Nephron progenitor cell (in vitro differentiated cells): ENCODE measurements at regions not wholly inside any gene's neighbourhood (a gene's known extent, or its start where the extent isn't known, plus 50 kb on each side); places are given as distances from the start of the nearest gene placed in this dataset.
A peak's percentile ranks its signal among the peaks of the same experiment; 100 is the strongest.
"Not testable (repeated sequence)": the region's sequence is repeated elsewhere in the genome, so short reads cannot be mapped to it uniquely, and the experiment has no call there.

Source experiments
- DNase-seq: peaks from one replicate; pipeline ENCODE4 v3.0.0; 2021
- H3K27ac Mint-ChIP-seq: 2 replicates; pipeline ENCODE4 v1.8.0; 2021; ENCODE audit warnings: mild to moderate bottlenecking, moderate library complexity, mixed read lengths
- H3K27me3 Mint-ChIP-seq: 2 replicates; pipeline ENCODE4 v1.8.0; 2021; ENCODE audit warnings: mild to moderate bottlenecking, low read depth, mixed read lengths; ENCODE audit not compliant: poor library complexity
- H3K36me3 Mint-ChIP-seq: 2 replicates; pipeline ENCODE4 v1.8.0; 2021; ENCODE audit warnings: low read depth, mixed read lengths
- H3K4me1 Mint-ChIP-seq: 2 replicates; pipeline ENCODE4 v1.8.0; 2021; ENCODE audit warnings: mixed read lengths
- H3K4me3 Mint-ChIP-seq: 2 replicates; pipeline ENCODE4 v1.8.0; 2021; ENCODE audit warnings: mild to moderate bottlenecking, moderate library complexity, mixed read lengths
- H3K9me3 Mint-ChIP-seq: 2 replicates; pipeline ENCODE4 v1.8.0; 2021; ENCODE audit warnings: mild to moderate bottlenecking, moderate library complexity, mixed read lengths
- TF ChIP-seq, protein P1 (sequence below): fragments of 200-600 bp; sonication (generic); IDR thresholded peaks from 2 replicates; pipeline ENCODE4 v1.5.0; 2021; ENCODE audit warnings: antibody characterized with exemption

DNA sequence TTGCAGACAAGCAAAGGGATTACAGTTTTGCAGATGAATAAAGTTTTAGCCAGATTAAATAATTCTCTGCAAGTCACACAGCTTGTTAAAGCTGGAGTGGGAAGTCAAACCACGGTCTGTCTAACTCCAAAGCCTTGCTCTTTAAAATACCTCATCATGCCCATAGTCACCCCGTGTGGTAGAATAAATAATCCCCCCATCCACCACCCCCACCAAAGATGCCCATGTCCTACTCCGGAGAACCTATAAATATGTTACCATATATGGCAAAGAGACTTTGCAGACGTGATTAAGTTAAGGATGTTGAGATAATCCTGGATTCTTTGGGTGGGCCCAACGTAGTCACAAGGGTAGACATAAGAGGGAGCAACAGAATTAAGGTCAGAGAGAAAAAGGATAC, 118.7 kb downstream of the BEND2 start:
- Mint-ChIP-seq H3K4me3 (no peak overlapping the region), H3K4me1 (peaks cover 41% of the 10 kb centered on the region), H3K27me3 (no peaks in the 10 kb centered on the region), H3K9me3 (peaks cover 73% of the 10 kb centered on the region), H3K27ac (no peak overlapping the region), H3K36me3 (peaks cover 35% of the 10 kb centered on the region)
- TF ChIP-seq, protein P1, sequence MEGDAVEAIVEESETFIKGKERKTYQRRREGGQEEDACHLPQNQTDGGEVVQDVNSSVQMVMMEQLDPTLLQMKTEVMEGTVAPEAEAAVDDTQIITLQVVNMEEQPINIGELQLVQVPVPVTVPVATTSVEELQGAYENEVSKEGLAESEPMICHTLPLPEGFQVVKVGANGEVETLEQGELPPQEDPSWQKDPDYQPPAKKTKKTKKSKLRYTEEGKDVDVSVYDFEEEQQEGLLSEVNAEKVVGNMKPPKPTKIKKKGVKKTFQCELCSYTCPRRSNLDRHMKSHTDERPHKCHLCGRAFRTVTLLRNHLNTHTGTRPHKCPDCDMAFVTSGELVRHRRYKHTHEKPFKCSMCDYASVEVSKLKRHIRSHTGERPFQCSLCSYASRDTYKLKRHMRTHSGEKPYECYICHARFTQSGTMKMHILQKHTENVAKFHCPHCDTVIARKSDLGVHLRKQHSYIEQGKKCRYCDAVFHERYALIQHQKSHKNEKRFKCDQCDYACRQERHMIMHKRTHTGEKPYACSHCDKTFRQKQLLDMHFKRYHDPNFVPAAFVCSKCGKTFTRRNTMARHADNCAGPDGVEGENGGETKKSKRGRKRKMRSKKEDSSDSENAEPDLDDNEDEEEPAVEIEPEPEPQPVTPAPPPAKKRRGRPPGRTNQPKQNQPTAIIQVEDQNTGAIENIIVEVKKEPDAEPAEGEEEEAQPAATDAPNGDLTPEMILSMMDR, result no peak
- no peak for DNase-seq

DNA sequence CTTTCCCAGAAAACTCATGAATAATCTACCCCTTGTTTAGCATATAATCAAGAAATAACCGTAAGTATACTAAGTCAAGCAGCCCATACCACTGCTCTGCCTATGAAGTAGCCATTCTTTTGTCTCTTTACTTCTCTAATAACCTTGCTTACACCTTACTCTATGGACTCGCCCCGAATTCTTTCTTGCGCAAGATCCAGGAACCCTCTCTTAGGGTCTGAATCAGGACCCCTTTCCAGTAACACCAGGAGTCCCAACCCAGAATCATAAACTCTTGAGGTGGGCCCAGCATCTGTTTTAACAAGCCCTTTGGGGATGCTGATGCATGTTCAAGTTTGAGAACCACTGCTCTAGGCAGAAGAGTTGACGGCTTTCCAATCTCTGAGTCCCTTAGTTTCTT, 119.6 kb downstream of the BEND2 start:
- TF ChIP-seq, protein P1, result no peak
- H3K27ac Mint-ChIP-seq, result no peak overlapping the region
- peaks cover 44% of the 10 kb centered on the region for H3K4me1 Mint-ChIP-seq
- H3K4me3 Mint-ChIP-seq, result no peak overlapping the region
- H3K27me3 Mint-ChIP-seq, result no peaks in the 10 kb centered on the region
- H3K36me3 Mint-ChIP-seq, result peaks cover 39% of the 10 kb centered on the region
- peaks cover 78% of the 10 kb centered on the region for H3K9me3 Mint-ChIP-seq
- no peak for DNase-seq

DNA sequence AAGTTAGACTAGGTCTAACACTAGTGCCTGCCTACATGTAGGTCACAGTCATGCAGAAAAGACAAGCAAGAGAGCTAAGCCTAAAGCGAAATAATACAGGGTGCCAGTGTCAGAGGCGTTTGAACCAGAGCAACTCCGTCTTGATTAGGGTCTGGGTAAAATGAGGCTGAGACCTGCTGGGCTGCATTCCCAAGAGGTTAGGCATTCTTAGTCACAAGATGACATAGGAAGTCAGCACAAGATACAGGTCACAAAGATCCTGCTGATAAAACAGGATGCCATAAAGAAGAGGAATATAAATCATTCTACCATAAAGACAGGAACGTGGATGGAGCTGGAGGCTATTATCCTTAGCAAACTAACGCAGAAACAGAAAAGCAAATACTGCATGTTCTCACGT, 120.9 kb downstream of the BEND2 start:
- Mint-ChIP-seq H3K9me3 (peaks cover 86% of the 10 kb centered on the region), H3K4me3 (peak overlapping the region; percentile 69), H3K36me3 (peaks cover 49% of the 10 kb centered on the region), H3K4me1 (peaks cover 44% of the 10 kb centered on the region), H3K27ac (no peak overlapping the region), H3K27me3 (no peaks in the 10 kb centered on the region)
- TF ChIP-seq, protein P1, result no peak
- DNase-seq, result no peak

DNA sequence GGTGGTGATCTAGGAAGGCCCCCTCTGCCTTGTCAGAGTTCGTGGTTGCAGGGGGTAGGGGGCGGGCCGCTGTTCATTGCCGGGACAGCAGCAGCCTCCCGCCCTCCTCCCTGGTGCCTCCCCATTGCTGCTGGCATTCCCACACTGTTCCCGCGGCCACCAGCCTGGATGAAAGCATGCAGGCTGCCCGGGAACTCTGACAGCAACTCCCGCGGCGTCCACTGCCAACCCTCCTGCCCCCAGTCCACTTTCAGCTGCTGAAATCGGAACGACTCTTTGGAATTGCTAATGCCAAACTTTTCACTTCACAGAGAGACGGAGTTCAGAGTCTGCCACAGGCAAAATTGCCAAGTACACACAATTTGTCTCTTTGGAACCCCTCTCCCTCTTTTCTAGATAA, 121.9 kb downstream of the BEND2 start:
- DNase-seq, result peak; percentile 17
- peaks cover 44% of the 10 kb centered on the region for H3K4me1 Mint-ChIP-seq
- H3K36me3 Mint-ChIP-seq, result peaks cover 54% of the 10 kb centered on the region
- no peaks in the 10 kb centered on the region for H3K27me3 Mint-ChIP-seq
- peaks cover 88% of the 10 kb centered on the region for H3K9me3 Mint-ChIP-seq
- TF ChIP-seq, protein P1, result no peak
- H3K4me3 Mint-ChIP-seq, result peak overlapping the region; percentile 69
- H3K27ac Mint-ChIP-seq, result peak overlapping the region; percentile 29

DNA sequence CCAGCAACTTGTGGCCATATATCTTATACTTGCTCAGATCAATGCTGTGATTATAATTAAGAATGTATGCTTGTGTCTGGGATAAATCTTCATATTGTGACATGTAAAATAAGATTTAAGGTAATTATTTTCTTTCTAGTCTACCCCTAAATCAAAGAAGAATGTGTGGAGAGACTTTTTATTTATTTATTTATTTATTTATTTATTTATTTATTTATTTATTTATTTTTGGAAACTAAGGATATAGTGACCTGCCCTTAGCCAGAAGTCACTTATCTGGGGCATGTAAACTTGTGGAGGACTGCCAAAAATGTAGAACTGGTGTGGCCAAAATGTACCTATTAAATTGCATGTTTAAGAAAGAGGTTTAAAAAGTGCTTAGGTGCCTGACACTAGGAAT, 144.3 kb downstream of the BEND2 start:
- peaks cover 14% of the 10 kb centered on the region for H3K4me1 Mint-ChIP-seq
- DNase-seq, result no peak
- H3K9me3 Mint-ChIP-seq, result peaks cover 72% of the 10 kb centered on the region
- TF ChIP-seq, protein P1, result no peak
- H3K4me3 Mint-ChIP-seq, result no peak overlapping the region
- peaks cover 31% of the 10 kb centered on the region for H3K36me3 Mint-ChIP-seq
- H3K27me3 Mint-ChIP-seq, result peaks cover 3% of the 10 kb centered on the region
- H3K27ac Mint-ChIP-seq, result no peak overlapping the region

DNA sequence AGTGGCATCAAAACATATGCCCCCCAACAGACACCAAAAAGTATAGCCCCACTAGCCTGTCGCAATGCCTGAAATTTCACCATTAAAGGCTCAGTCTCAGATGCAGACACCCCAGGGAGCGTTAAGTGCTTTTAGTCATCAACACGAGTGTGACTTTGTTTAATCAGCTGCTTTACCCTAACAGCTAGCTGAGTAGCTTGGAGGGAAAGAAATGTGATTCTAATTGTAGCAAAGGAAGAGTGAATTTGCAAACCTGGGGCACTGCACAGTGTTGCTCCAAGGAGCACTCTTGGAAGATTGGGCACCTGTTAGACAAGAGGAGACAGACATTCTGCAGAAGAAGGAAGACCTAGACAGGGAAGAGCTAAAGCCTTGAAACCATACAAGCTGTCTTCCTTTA, 145.1 kb downstream of the BEND2 start:
- peaks cover 40% of the 10 kb centered on the region for H3K36me3 Mint-ChIP-seq
- H3K9me3 Mint-ChIP-seq, result peaks cover 80% of the 10 kb centered on the region
- TF ChIP-seq, protein P1, result no peak
- H3K4me3 Mint-ChIP-seq, result no peak overlapping the region
- DNase-seq, result no peak
- peaks cover 14% of the 10 kb centered on the region for H3K4me1 Mint-ChIP-seq
- H3K27ac Mint-ChIP-seq, result no peak overlapping the region
- H3K27me3 Mint-ChIP-seq, result peaks cover 3% of the 10 kb centered on the region

DNA sequence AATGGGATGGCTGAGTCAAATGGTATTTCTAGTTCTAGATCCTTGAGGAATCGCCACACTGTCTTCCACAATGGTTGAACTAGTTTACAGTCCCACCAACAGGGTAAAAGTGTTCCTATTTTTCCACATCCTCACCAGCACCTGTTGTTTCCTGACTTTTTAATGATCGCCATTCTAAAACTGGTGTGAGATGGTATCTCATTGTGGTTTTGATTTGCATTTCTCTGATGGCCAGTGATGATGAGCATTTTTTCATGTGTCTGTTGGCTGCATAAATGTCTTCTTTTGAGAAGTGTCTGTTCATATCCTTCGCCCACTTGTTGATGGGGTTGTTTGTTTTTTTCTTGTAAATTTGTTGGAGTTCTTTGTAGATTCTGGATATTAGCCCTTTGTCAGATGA, 152.6 kb downstream of the BEND2 start:
- not testable (repeated sequence) for H3K4me3 Mint-ChIP-seq, H3K27me3 Mint-ChIP-seq, H3K27ac Mint-ChIP-seq, DNase-seq
- peaks cover 40% of the 10 kb centered on the region for H3K36me3 Mint-ChIP-seq
- H3K4me1 Mint-ChIP-seq, result peaks cover 16% of the 10 kb centered on the region
- H3K9me3 Mint-ChIP-seq, result peaks cover 70% of the 10 kb centered on the region
